ENCODE measurements at regions not wholly inside any gene's neighbourhood (a gene's known extent, or its start where the extent isn't known, plus 50 kb on each side); places are given as distances from the start of the nearest gene placed in this dataset.
A peak's percentile ranks its signal among the peaks of the same experiment; 100 is the strongest.
"Not testable (repeated sequence)": the region's sequence is repeated elsewhere in the genome, so short reads cannot be mapped to it uniquely, and the experiment has no call there.

DNA sequence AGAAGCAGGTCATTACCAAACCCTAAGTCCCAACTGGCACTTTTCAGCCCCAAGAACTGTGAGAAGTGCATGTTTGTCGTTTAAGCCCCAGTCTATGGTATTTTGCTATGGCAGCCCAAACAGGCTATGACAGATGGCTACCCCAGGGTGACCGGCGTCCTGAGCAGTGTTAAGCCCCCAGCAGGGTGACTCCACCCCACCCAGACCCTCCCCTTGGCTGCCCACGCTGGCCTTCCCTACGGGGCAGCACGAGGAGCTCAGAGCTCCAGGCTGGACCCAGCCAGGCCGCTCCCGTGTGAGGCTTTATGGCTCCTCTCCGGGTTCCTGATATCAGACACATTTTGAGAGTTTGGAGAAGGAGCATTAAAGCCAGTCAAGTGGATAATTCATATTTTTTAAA, 684.0 kb downstream of the PTPRU start:
- no peak overlapping the region for H3K4me3 ChIP-seq (ENCODE audit: low read length)
- DNase-seq: no peak
- no peaks in the 10 kb centered on the region for H3K36me3 ChIP-seq (ENCODE audit: control insufficient read depth, insufficient read depth, low read length)
- no peaks in the 10 kb centered on the region for H3K9me3 ChIP-seq (replicated peaks; ENCODE audit: control insufficient read depth, low read depth, low read length)
- H3K27me3 ChIP-seq (ENCODE audit: control insufficient read depth, insufficient read depth, low read length): peaks cover 2% of the 10 kb centered on the region
- H3K27ac ChIP-seq (ENCODE audit: low read length): no peak overlapping the region
- no peaks in the 10 kb centered on the region for H3K4me1 ChIP-seq (ENCODE audit: control insufficient read depth, insufficient read depth, low read length)
- WGBS (ENCODE audit: insufficient coverage): 49% methylated on average over 7 of the region's 9 CpGs

DNA sequence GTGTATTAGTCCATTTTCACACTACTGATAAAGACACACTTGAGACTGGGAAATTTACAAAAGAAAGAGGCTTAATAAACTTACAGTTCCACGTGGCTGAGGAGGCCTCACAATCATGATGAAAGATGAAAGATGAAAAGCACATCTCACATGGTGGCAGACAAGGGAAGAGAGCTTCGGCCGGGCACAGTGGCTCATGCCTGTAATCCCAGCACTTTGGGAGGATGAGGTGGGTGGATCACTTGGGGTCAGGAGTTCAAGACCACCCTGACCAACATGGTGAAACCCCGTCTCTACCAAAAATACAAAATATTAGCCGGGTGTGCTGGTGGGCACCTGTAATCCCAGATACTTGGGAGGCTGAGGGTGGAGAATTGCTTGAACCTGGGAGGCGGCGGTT, 682.7 kb downstream of the PTPRU start:
- H3K4me3 ChIP-seq (ENCODE audit: low read length); H3K9me3 ChIP-seq (replicated peaks; ENCODE audit: control insufficient read depth, low read depth, low read length); H3K36me3 ChIP-seq (ENCODE audit: control insufficient read depth, insufficient read depth, low read length); DNase-seq; H3K27me3 ChIP-seq (ENCODE audit: control insufficient read depth, insufficient read depth, low read length); H3K27ac ChIP-seq (ENCODE audit: low read length); H3K4me1 ChIP-seq (ENCODE audit: control insufficient read depth, insufficient read depth, low read length): not testable (repeated sequence)
- WGBS (ENCODE audit: insufficient coverage): 80% methylated on average over 1 of the region's 7 CpGs

DNA sequence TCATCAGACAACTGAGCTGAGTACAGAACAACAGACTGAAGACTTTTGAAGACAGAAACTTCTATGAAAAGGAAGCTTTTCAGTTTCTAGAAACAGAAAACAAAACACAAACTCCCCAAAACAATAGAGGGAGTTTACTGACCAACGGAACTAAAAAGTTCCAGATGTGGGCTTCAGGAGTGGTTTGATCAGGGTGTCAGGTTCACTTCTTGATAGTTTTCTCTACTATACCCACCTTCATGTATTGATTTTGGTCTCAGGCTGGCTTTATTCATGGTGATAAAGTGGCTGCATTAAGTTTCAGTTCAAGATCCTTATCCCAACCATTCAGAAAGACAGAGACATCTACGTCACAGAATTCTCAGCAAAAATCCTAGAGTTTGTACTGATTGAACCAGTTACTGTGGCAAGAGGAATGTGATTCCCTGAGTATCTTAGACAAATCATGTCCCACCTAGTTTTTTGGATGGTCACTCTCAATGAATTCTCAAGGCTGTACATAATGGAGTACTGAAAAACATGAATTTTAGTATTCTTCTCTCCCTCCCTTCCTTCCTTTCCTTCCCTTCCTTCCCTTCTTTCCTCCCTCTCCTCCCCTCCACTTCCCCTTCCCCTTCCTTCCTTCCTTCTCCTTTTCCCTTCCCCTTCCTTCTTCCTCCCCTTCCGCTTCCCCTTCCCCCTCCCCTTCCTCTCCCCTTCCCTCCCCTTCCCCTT, 680.5 kb downstream of the PTPRU start:
- no peaks in the 10 kb centered on the region for H3K9me3 ChIP-seq (replicated peaks; ENCODE audit: control insufficient read depth, low read depth, low read length)
- peaks cover 6% of the 10 kb centered on the region for H3K27me3 ChIP-seq (ENCODE audit: control insufficient read depth, insufficient read depth, low read length)
- H3K4me3 ChIP-seq (ENCODE audit: low read length): no peak overlapping the region
- H3K27ac ChIP-seq (ENCODE audit: low read length): no peak overlapping the region
- no CpG with 5 or more reads among the region's 3 CpGs for WGBS (ENCODE audit: insufficient coverage)
- no peak for DNase-seq
- no peaks in the 10 kb centered on the region for H3K4me1 ChIP-seq (ENCODE audit: control insufficient read depth, insufficient read depth, low read length)
- no peaks in the 10 kb centered on the region for H3K36me3 ChIP-seq (ENCODE audit: control insufficient read depth, insufficient read depth, low read length)

DNA sequence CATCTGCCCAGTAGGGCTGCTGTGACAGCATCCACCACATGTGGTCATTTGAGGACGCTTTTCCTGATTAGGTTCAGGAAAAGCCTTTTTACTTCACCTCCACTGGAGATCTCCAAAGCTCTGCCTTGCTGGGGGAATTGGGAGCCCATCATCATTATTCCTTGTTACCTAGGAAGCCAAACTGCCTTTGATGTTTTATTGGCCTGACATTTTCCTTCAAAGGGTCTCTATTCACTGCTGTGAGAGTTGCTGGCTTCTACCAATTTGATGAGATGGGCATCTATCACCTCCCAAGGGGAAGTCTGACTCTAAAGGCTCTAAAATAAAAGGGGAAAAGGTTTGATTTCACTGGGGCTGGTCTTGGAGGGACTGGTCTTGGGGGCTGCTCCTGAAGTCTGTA, 678.6 kb downstream of the PTPRU start:
- H3K27ac ChIP-seq (ENCODE audit: low read length): no peak overlapping the region
- H3K9me3 ChIP-seq (replicated peaks; ENCODE audit: control insufficient read depth, low read depth, low read length): no peaks in the 10 kb centered on the region
- H3K4me1 ChIP-seq (ENCODE audit: control insufficient read depth, insufficient read depth, low read length): no peaks in the 10 kb centered on the region
- no CpG with 5 or more reads among the region's 1 CpG for WGBS (ENCODE audit: insufficient coverage)
- no peaks in the 10 kb centered on the region for H3K36me3 ChIP-seq (ENCODE audit: control insufficient read depth, insufficient read depth, low read length)
- H3K4me3 ChIP-seq (ENCODE audit: low read length): no peak overlapping the region
- H3K27me3 ChIP-seq (ENCODE audit: control insufficient read depth, insufficient read depth, low read length): peaks cover 6% of the 10 kb centered on the region
- DNase-seq: no peak

DNA sequence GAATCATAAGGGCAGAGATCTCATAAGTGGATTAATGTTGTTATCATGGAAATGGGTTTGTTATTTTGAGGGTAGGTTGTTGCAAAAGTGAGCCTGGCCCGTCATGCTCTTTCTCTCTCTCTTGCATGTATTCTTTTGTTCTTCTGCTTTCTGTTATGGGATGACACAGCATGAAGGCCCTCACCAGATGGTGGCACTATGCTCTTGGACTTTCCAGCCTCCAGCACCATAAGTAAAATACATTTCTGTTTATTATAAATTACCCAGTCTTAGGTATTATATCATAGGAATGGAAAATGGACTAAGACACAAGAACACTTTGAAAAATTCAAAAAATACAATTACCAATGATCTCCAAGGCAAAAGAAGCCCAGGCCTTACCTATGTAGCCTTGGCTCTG, 676.1 kb downstream of the PTPRU start:
- no peak overlapping the region for H3K4me3 ChIP-seq (ENCODE audit: low read length)
- no peaks in the 10 kb centered on the region for H3K4me1 ChIP-seq (ENCODE audit: control insufficient read depth, insufficient read depth, low read length)
- WGBS (ENCODE audit: insufficient coverage): no CpG with 5 or more reads among the region's 1 CpG
- peak; percentile 26 for DNase-seq
- no peaks in the 10 kb centered on the region for H3K36me3 ChIP-seq (ENCODE audit: control insufficient read depth, insufficient read depth, low read length)
- H3K27me3 ChIP-seq (ENCODE audit: control insufficient read depth, insufficient read depth, low read length): peaks cover 6% of the 10 kb centered on the region
- H3K27ac ChIP-seq (ENCODE audit: low read length): no peak overlapping the region
- H3K9me3 ChIP-seq (replicated peaks; ENCODE audit: control insufficient read depth, low read depth, low read length): no peaks in the 10 kb centered on the region

DNA sequence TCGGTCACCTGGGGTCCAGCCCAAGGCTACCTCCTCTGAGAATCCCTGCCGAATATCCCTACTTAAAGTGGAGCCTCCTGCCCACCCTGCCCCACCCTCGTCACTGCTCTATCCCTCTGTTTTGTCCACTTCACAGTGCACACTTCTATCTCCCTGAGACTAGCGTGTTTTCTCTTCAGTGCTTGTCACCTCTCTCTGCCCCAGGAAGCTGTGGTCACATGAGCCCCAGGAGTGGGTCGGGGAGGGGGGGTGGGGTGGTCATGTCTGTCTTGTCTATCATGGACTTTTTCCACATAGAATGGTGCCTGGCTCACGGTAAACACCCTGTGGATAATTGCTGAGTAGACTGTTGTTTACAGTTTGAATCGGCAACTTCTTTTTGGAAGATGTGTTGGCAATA, 673.6 kb downstream of the PTPRU start:
- no peak for DNase-seq
- H3K9me3 ChIP-seq (replicated peaks; ENCODE audit: control insufficient read depth, low read depth, low read length): no peaks in the 10 kb centered on the region
- 45% methylated on average over 3 of the region's 7 CpGs for WGBS (ENCODE audit: insufficient coverage)
- peaks cover 3% of the 10 kb centered on the region for H3K27me3 ChIP-seq (ENCODE audit: control insufficient read depth, insufficient read depth, low read length)
- no peaks in the 10 kb centered on the region for H3K4me1 ChIP-seq (ENCODE audit: control insufficient read depth, insufficient read depth, low read length)
- no peak overlapping the region for H3K27ac ChIP-seq (ENCODE audit: low read length)
- H3K4me3 ChIP-seq (ENCODE audit: low read length): no peak overlapping the region
- no peaks in the 10 kb centered on the region for H3K36me3 ChIP-seq (ENCODE audit: control insufficient read depth, insufficient read depth, low read length)

DNA sequence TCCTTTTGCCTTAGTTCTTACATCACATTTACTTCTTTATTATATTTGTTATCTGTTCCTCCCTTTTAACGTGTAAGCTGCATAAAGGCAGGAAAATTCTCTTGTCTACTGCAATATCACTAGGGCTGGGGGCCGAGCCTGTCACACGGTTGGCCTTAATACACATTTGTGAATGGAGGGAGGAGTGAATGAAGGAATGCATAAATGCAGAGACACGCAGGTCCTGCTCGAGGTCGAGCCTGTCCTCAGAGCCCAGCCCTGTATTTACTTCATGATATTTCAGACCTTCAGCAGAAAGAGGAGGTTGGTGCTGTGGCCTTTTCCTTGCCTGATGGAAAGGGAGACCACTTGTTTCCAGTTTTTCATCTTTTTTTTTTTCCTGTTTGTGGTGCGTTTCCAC, 671.3 kb downstream of the PTPRU start:
- WGBS (ENCODE audit: insufficient coverage): no CpG with 5 or more reads among the region's 7 CpGs
- no peak overlapping the region for H3K4me3 ChIP-seq (ENCODE audit: low read length)

DNA sequence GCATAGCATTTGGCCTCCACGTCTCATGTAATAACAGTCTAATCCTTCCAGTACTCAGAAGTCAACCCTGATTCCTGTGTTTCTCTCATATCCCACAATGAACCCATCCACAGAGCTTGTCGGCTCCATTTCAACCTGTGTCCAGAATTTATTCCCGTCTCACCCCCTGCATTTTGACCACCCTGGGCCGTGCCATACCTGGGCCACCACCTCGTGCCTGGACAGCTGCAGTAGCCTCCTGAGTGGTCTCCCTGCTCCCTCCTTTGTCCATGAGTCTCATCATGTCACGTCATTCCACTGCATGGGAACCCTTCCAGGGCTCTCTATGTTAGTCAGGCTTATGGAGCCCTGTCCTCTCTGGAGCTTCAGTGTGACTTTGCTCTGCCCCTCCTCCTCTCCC, 670.6 kb downstream of the PTPRU start:
- no peak overlapping the region for H3K4me3 ChIP-seq (ENCODE audit: low read length)
- 78% methylated on average over 6 of the region's 6 CpGs for WGBS (ENCODE audit: insufficient coverage)
- no peaks in the 10 kb centered on the region for H3K36me3 ChIP-seq (ENCODE audit: control insufficient read depth, insufficient read depth, low read length)
- H3K27me3 ChIP-seq (ENCODE audit: control insufficient read depth, insufficient read depth, low read length): no peaks in the 10 kb centered on the region
- DNase-seq: no peak
- H3K4me1 ChIP-seq (ENCODE audit: control insufficient read depth, insufficient read depth, low read length): peaks cover 6% of the 10 kb centered on the region
- no peak overlapping the region for H3K27ac ChIP-seq (ENCODE audit: low read length)
- no peaks in the 10 kb centered on the region for H3K9me3 ChIP-seq (replicated peaks; ENCODE audit: control insufficient read depth, low read depth, low read length)

More for the DNA sequence above, 671.3 kb downstream of the PTPRU start:
- no peak for DNase-seq
- Histone ChIP-seq H3K9me3 (replicated peaks; ENCODE audit: control insufficient read depth, low read depth, low read length) (no peaks in the 10 kb centered on the region), H3K27ac (ENCODE audit: low read length) (no peak overlapping the region), H3K27me3 (ENCODE audit: control insufficient read depth, insufficient read depth, low read length) (no peaks in the 10 kb centered on the region), H3K36me3 (ENCODE audit: control insufficient read depth, insufficient read depth, low read length) (no peaks in the 10 kb centered on the region), H3K4me1 (ENCODE audit: control insufficient read depth, insufficient read depth, low read length) (peaks cover 1% of the 10 kb centered on the region)

DNA sequence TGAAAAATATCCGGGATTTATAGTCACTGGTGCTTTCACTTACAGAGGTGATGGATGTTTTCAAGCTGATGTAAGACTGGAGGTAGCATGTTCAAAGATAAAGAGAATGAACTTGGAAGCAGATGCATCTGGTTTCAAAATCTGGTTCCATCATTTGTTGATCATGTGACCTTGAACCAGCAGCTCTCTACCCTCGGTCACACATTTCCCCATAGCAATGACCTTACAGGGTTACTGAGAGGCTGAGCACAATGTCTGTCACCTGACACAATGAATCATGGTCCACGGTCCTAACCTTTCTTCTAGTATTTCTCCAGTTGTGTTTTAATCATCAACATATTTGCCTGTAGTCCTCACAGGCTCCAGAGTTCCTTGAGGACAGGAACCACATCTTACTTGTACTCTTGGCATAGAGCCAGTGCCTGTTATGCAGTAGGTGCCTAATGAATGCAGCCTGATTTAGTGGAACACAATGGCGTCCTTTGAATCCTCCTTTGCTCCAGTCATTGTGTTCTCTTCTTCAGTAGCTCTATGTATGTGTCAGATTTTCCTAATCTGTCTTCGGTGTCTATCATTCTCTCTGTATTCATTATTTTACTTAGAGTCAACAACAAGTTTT, 667.3 kb downstream of the PTPRU start:
- Histone ChIP-seq H3K27ac (ENCODE audit: low read length) (no peak overlapping the region), H3K27me3 (ENCODE audit: control insufficient read depth, insufficient read depth, low read length) (no peaks in the 10 kb centered on the region), H3K36me3 (ENCODE audit: control insufficient read depth, insufficient read depth, low read length) (no peaks in the 10 kb centered on the region), H3K4me1 (ENCODE audit: control insufficient read depth, insufficient read depth, low read length) (peaks cover 17% of the 10 kb centered on the region), H3K4me3 (ENCODE audit: low read length) (no peak overlapping the region), H3K9me3 (replicated peaks; ENCODE audit: control insufficient read depth, low read depth, low read length) (no peaks in the 10 kb centered on the region)
- WGBS (ENCODE audit: insufficient coverage): 29% methylated on average over 2 of the region's 5 CpGs
- no peak for DNase-seq

DNA sequence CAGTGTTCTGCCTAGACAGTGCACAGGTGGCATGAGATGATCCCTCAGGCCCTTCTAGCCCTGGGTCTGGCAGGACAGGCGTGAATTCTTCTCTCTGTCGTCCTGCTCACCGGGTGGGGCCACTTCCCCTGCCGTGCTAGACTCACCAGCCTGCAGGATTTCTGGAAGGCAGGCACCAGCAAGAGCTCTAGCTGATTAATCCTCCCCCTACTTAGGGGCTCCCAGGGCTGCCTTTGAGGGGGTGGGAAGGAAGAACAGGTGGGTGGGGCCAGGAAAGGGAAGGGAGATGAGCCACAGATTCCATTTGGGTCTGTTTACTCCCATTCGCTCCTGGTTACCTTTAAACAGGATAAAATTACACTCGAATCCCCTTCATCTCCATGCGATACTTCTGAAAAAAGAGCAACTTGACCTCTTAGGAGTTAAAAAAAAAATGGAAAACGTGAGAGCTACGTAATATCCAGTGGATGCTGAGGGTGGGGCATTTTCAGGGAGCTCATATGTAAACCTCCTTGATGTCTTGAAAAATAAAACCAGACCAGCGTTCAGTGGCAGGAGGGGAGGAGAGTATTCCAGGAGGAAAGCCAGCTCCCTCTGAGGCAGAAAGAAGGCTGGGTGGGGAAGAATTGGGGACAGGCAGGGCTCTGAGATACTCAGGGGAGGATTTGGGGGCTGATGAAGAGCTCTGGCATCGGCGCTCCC, 665.5 kb downstream of the PTPRU start:
- peak; percentile 54 for DNase-seq
- 6% methylated on average over 4 of the region's 12 CpGs for WGBS (ENCODE audit: insufficient coverage)
- H3K27me3 ChIP-seq (ENCODE audit: control insufficient read depth, insufficient read depth, low read length): no peaks in the 10 kb centered on the region

More for the DNA sequence above, 665.5 kb downstream of the PTPRU start:
- no peak overlapping the region for H3K4me3 ChIP-seq (ENCODE audit: low read length)
- H3K4me1 ChIP-seq (ENCODE audit: control insufficient read depth, insufficient read depth, low read length): peaks cover 17% of the 10 kb centered on the region
- peak overlapping the region; percentile 64 for H3K27ac ChIP-seq (ENCODE audit: low read length)
- H3K36me3 ChIP-seq (ENCODE audit: control insufficient read depth, insufficient read depth, low read length): no peaks in the 10 kb centered on the region
- no peaks in the 10 kb centered on the region for H3K9me3 ChIP-seq (replicated peaks; ENCODE audit: control insufficient read depth, low read depth, low read length)
